IMR-90 (cell line): ENCODE measurements at regions not wholly inside any gene's neighbourhood (a gene's known extent, or its start where the extent isn't known, plus 50 kb on each side); places are given as distances from the start of the nearest gene placed in this dataset.

Experiments used
- ATAC-seq: fragments of 200-7000 bp; cut with Tn5 transposase; 2 replicates; pipeline ENCODE4 v1.9.1; 2020; ENCODE audit warnings: low read depth, mild to moderate bottlenecking, moderate library complexity
- BruUV-seq: library from RNA; stranded (reverse); fragments of 400-500 nt; replicated peaks from 2 replicates; lab custom pipeline; 2021; lab: Mats Ljungman, UMichigan
- CTCF ChIA-PET: fragments of 300-600 bp; formaldehyde crosslinking; extraction: SDS; loops from one replicate; lab custom pipeline; 2021; ENCODE audit warnings: antibody characterized with exemption; lab: Yijun Ruan, JAX
- POLR2A ChIA-PET: fragments of 300-600 bp; sonication (Branson Sonifier 250); formaldehyde crosslinking; loops from one replicate; lab custom pipeline; 2022; ENCODE audit warnings: antibody characterized with exemption; ENCODE audit not compliant: unreplicated experiment; lab: Charles Lee
- DNase-seq: peaks from one replicate; pipeline ENCODE4 v3.0.0; 2013
- H2AFZ ChIP-seq: replicated peaks from 2 replicates; pipeline ENCODE3; 2013; ENCODE audit warnings: low read length, mild to moderate bottlenecking; ENCODE audit not compliant: poor library complexity
- H2AK5ac ChIP-seq: 2 replicates; pipeline ENCODE4 v1.6.1; 2013; ENCODE audit warnings: low read depth, low read length, inconsistent platforms
- H2AK9ac ChIP-seq: replicated peaks from 2 replicates; pipeline ENCODE3; 2013; ENCODE audit warnings: mild to moderate bottlenecking, low read depth, low read length, moderate library complexity; ENCODE audit not compliant: poor library complexity
- H2BK120ac ChIP-seq: 2 replicates; pipeline ENCODE4 v1.6.1; 2013; ENCODE audit warnings: low read depth, low read length, inconsistent platforms
- H2BK15ac ChIP-seq: 3 replicates; pipeline ENCODE4 v1.6.1; 2013; ENCODE audit warnings: low read depth, low read length, inconsistent platforms
- H2BK20ac ChIP-seq: 2 replicates; pipeline ENCODE4 v1.6.1; 2013; ENCODE audit warnings: low read depth, mild to moderate bottlenecking, inconsistent platforms, low read length, moderate library complexity
- H2BK5ac ChIP-seq: 2 replicates; pipeline ENCODE4 v1.6.1; 2013; ENCODE audit warnings: mild to moderate bottlenecking, low read depth, low read length, inconsistent platforms; ENCODE audit not compliant: poor library complexity, severe bottlenecking
- H3K14ac ChIP-seq: replicated peaks from 2 replicates; pipeline ENCODE4 v1.6.1; 2013; ENCODE audit warnings: low read depth, low read length, inconsistent platforms
- H3K18ac ChIP-seq: 2 replicates; pipeline ENCODE4 v1.6.1; 2013; ENCODE audit warnings: low read depth, low read length, control low read depth
- H3K23ac ChIP-seq: 2 replicates; pipeline ENCODE4 v1.6.1; 2013; ENCODE audit warnings: low read depth, low read length, inconsistent platforms
- H3K27ac ChIP-seq: 2 replicates; pipeline ENCODE4 v1.5.1; 2013; ENCODE audit warnings: mild to moderate bottlenecking, control low read depth, low read length; ENCODE audit not compliant: insufficient read depth
- H3K27me3 ChIP-seq: 2 replicates; pipeline ENCODE4 v1.6.1; 2013; ENCODE audit warnings: low read length; ENCODE audit not compliant: control insufficient read depth, insufficient read depth
- H3K36me3 ChIP-seq: 2 replicates; pipeline ENCODE4 v1.6.1; 2013; ENCODE audit warnings: low read length, mixed read lengths; ENCODE audit not compliant: control insufficient read depth, insufficient read depth
- H3K4ac ChIP-seq: 2 replicates; pipeline ENCODE4 v1.6.1; 2013; ENCODE audit warnings: low read depth, low read length, inconsistent platforms
- H3K4me1 ChIP-seq: 2 replicates; pipeline ENCODE4 v1.6.1; 2013; ENCODE audit warnings: low read length, mixed read lengths; ENCODE audit not compliant: control insufficient read depth, insufficient read depth
- H3K4me2 ChIP-seq: 2 replicates; pipeline ENCODE4 v1.6.1; 2013; ENCODE audit warnings: low read depth, mild to moderate bottlenecking, control low read depth, low read length, moderate library complexity
- H3K4me3 ChIP-seq: 2 replicates; pipeline ENCODE4 v1.5.1; 2013; ENCODE audit warnings: low read depth, mild to moderate bottlenecking, control low read depth, low read length, moderate library complexity; ENCODE audit not compliant: insufficient read depth
- H3K56ac ChIP-seq: 2 replicates; pipeline ENCODE4 v1.6.1; 2013; ENCODE audit warnings: low read length, inconsistent platforms; ENCODE audit not compliant: insufficient read depth; ENCODE audit errors: extremely low read depth
- H3K79me1 ChIP-seq, 2 experiments: 2 replicates each; pipeline ENCODE4 v1.6.1; 2013; ENCODE audit warnings: low read length in 2 of 2, inconsistent platforms in 1 of 2, low read depth in 1 of 2
- H3K9ac ChIP-seq: 2 replicates; pipeline ENCODE4 v1.6.1; 2013; ENCODE audit warnings: low read depth, low read length, control low read depth
- H3K9me1 ChIP-seq: 2 replicates; pipeline ENCODE4 v1.6.1; 2013; ENCODE audit warnings: low read length, inconsistent platforms; ENCODE audit not compliant: insufficient read depth
- H3K9me3 ChIP-seq: 2 replicates; pipeline ENCODE4 v1.6.1; 2013; ENCODE audit warnings: low read length; ENCODE audit not compliant: control insufficient read depth, insufficient read depth
- H4K20me1 ChIP-seq: 2 replicates; pipeline ENCODE4 v1.6.1; 2013; ENCODE audit warnings: low read length, inconsistent platforms; ENCODE audit not compliant: insufficient read depth
- H4K5ac ChIP-seq: 2 replicates; pipeline ENCODE4 v1.6.1; 2013; ENCODE audit warnings: mild to moderate bottlenecking, low read depth, low read length, control low read depth
- H4K8ac ChIP-seq, 2 experiments: 2 replicates each; pipeline ENCODE4 v1.6.1; 2013; ENCODE audit warnings: low read depth in 2 of 2, low read length in 2 of 2, control low read depth in 1 of 2, inconsistent platforms in 1 of 2
- H4K91ac ChIP-seq: 2 replicates; pipeline ENCODE4 v1.6.1; 2013; ENCODE audit warnings: low read depth, low read length, inconsistent platforms; ENCODE audit not compliant: insufficient read depth
- BHLHE40 ChIP-seq: fragments of 150-350 bp; IDR thresholded peaks from 2 replicates; pipeline ENCODE4 v1.6.1; 2016; ENCODE audit warnings: mild to moderate bottlenecking, low read depth, low read length
- CEBPB ChIP-seq: IDR thresholded peaks from 2 replicates; pipeline ENCODE4 v1.6.1; 2012; ENCODE audit warnings: low read depth, low read length, improper control_type of control experiment
- CHD1 ChIP-seq: IDR thresholded peaks from 2 replicates; pipeline ENCODE4 v1.6.1; 2012; ENCODE audit warnings: low read depth, low read length, improper control_type of control experiment
- CTCF ChIP-seq: conservative IDR thresholded peaks from 2 replicates; pipeline ENCODE4 v1.5.1; 2012; ENCODE audit warnings: mild to moderate bottlenecking, low read depth, low read length, improper control_type of control experiment
- ELK1 ChIP-seq: fragments of 150-350 bp; IDR thresholded peaks from 2 replicates; pipeline ENCODE4 v1.6.1; 2016; ENCODE audit warnings: low read depth, mild to moderate bottlenecking, low read length, moderate library complexity, borderline replicate concordance
- FOS ChIP-seq: fragments of 150-350 bp; IDR thresholded peaks from 2 replicates; pipeline ENCODE4 v1.6.1; 2016; ENCODE audit warnings: low read depth, low read length
- MAFK ChIP-seq: IDR thresholded peaks from 2 replicates; pipeline ENCODE4 v1.6.1; 2012; ENCODE audit warnings: low read depth, low read length, improper control_type of control experiment
- MAZ ChIP-seq: IDR thresholded peaks from 2 replicates; pipeline ENCODE4 v1.6.1; 2012; ENCODE audit warnings: low read depth, mild to moderate bottlenecking, low read length, improper control_type of control experiment, moderate library complexity, borderline replicate concordance
- MXI1 ChIP-seq: IDR thresholded peaks from 2 replicates; pipeline ENCODE4 v1.6.1; 2012; ENCODE audit warnings: low read depth, mild to moderate bottlenecking, low read length, moderate library complexity, borderline replicate concordance
- NFE2L2 ChIP-seq: fragments of 150-350 bp; IDR thresholded peaks from 2 replicates; pipeline ENCODE4 v1.6.1; 2016; ENCODE audit warnings: low read depth, mild to moderate bottlenecking, low read length
- POLR2A ChIP-seq: IDR thresholded peaks from 2 replicates; pipeline ENCODE4 v1.6.1; 2012; ENCODE audit warnings: mild to moderate bottlenecking, low read depth, low read length
- RAD21 ChIP-seq: IDR thresholded peaks from 2 replicates; pipeline ENCODE4 v1.6.1; 2012; ENCODE audit warnings: low read length, improper control_type of control experiment
- RCOR1 ChIP-seq: IDR thresholded peaks from 2 replicates; pipeline ENCODE4 v1.6.1; 2012; ENCODE audit warnings: mild to moderate bottlenecking, low read length, improper control_type of control experiment; ENCODE audit not compliant: insufficient replicate concordance
- RFX5 ChIP-seq: IDR thresholded peaks from 2 replicates; pipeline ENCODE4 v1.8.0; 2012; ENCODE audit warnings: low read depth, mild to moderate bottlenecking, low read length, moderate library complexity
- SMC3 ChIP-seq: fragments of 150-350 bp; IDR thresholded peaks from 2 replicates; pipeline ENCODE4 v1.6.1; 2016; ENCODE audit warnings: low read depth, mild to moderate bottlenecking, antibody characterized with exemption, low read length, moderate library complexity
- USF2 ChIP-seq: fragments of 150-350 bp; IDR thresholded peaks from 2 replicates; pipeline ENCODE4 v1.6.1; 2017; ENCODE audit warnings: mild to moderate bottlenecking, antibody characterized with exemption, low read length, low read depth
- WGBS, 2 experiments: methylation state at CpG; one replicate each; pipeline versions ENCODE4 v1.1.5 to v1.1.7; 2013; ENCODE audit warnings: missing lambda C conversion rate in 2 of 2; ENCODE audit not compliant: insufficient read length in 1 of 2; ENCODE audit errors: extremely low coverage in 2 of 2; 5-methylcytosine and 5-hydroxymethylcytosine counted together
- dilution Hi-C: fragments of 300-500 bp; cut with HindIII; formaldehyde crosslinking; loops from one replicate; pipeline ENCODE4 v1.14.3; 2018; ENCODE audit warnings: low sequenced_read_pairs; ENCODE audit not compliant: unreplicated experiment
- in situ Hi-C: fragments of 300-500 bp; cut with MboI; formaldehyde crosslinking; loops from 3 replicates; pipeline ENCODE4 v1.14.3; 2019; ENCODE audit warnings: low sequenced_read_pairs, inconsistent platforms, mixed read lengths
- intact Hi-C: fragments of 100-400 bp; cut with micrococcal nuclease; formaldehyde crosslinking; loops from 2 replicates; pipeline ENCODE4 v1.10.0; 2022

GRCh38 chr6:68087399-68088133 is 547.5 kb upstream of the ADGRB3 start:
- H3K79me1 ChIP-seq: no peaks in the 10 kb centered on the region
- no peak overlapping the region for H3K4me2 ChIP-seq
- no peak overlapping the region for H2AK9ac ChIP-seq
- no peak overlapping the region for H3K14ac ChIP-seq
- H2BK20ac ChIP-seq: no peak overlapping the region
- H2BK5ac ChIP-seq: no peak overlapping the region
- no peak overlapping the region for H3K9ac ChIP-seq
- peaks cover 2% of the 10 kb centered on the region; the same call in 1 of the 2 replicates for H3K9me3 ChIP-seq
- H3K4ac ChIP-seq: no peak overlapping the region
- in situ Hi-C loops (no loop called here), intact Hi-C loops (no loop called here), dilution Hi-C loops (no loop called here)
- no peak overlapping the region for H4K91ac ChIP-seq
- H3K4me3 ChIP-seq: no peak overlapping the region
- WGBS, 2 experiments: no CpG with 5 or more reads among the region's 1 CpG
- ATAC-seq (no peak), DNase-seq (no peak)
- H3K56ac ChIP-seq: no peak overlapping the region
- no peaks in the 10 kb centered on the region for H3K9me1 ChIP-seq
- no TSS peak for BruUV-seq
- H3K36me3 ChIP-seq: no peaks in the 10 kb centered on the region
- TF ChIP-seq MXI1 (no peak), NFE2L2 (no peak), POLR2A (no peak), FOS (no peak), MAFK (no peak), SMC3 (no peak), ELK1 (no peak), RAD21 (no peak), BHLHE40 (no peak), CEBPB (no peak), CHD1 (no peak), MAZ (no peak), RFX5 (no peak), USF2 (no peak), RCOR1 (no peak), CTCF (no peak)
- H4K8ac ChIP-seq: no peak overlapping the region
- no peak overlapping the region for H2AK5ac ChIP-seq
- no peak overlapping the region for H2BK120ac ChIP-seq
- H3K27me3 ChIP-seq: no peaks in the 10 kb centered on the region
- ChIA-PET POLR2A (no interaction called here), CTCF (no interaction called here)
- no peak overlapping the region for H3K23ac ChIP-seq
- no peak overlapping the region for H2BK15ac ChIP-seq
- no peak overlapping the region for H3K27ac ChIP-seq
- no peak overlapping the region for H4K5ac ChIP-seq
- no peaks in the 10 kb centered on the region for H4K20me1 ChIP-seq
- no peak overlapping the region for H3K18ac ChIP-seq
- no peaks in the 10 kb centered on the region for H3K4me1 ChIP-seq
- no peak overlapping the region for H2AFZ ChIP-seq
